GM06990 (cell line): ENCODE measurements at regions not wholly inside any gene's neighbourhood (a gene's known extent, or its start where the extent isn't known, plus 50 kb on each side); places are given as distances from the start of the nearest gene placed in this dataset.

Experiments
- DNase-seq: peaks from one replicate; pipeline ENCODE4 v3.0.0-alpha.2; 2011; ENCODE audit not compliant: insufficient read length; ENCODE audit errors: extremely low read depth
- H3K27me3 ChIP-seq: replicated peaks from 2 replicates; pipeline ENCODE4 v1.6.0; 2011; ENCODE audit warnings: low read length; ENCODE audit not compliant: control insufficient read depth, insufficient read depth
- H3K36me3 ChIP-seq: 2 replicates; pipeline ENCODE4 v1.5.1; 2011; ENCODE audit warnings: low read length; ENCODE audit not compliant: control insufficient read depth, insufficient read depth
- H3K4me3 ChIP-seq: replicated peaks from 2 replicates; pipeline ENCODE4 v1.5.1; 2011; ENCODE audit warnings: low read depth, mild to moderate bottlenecking, control low read depth, low read length
- TF ChIP-seq, protein P1 (sequence below): IDR thresholded peaks from 2 replicates; pipeline ENCODE4 v1.5.1; 2011; ENCODE audit warnings: low read length, control low read depth, mild to moderate bottlenecking, inconsistent platforms; ENCODE audit not compliant: insufficient read depth, poor library complexity, severe bottlenecking

DNA sequence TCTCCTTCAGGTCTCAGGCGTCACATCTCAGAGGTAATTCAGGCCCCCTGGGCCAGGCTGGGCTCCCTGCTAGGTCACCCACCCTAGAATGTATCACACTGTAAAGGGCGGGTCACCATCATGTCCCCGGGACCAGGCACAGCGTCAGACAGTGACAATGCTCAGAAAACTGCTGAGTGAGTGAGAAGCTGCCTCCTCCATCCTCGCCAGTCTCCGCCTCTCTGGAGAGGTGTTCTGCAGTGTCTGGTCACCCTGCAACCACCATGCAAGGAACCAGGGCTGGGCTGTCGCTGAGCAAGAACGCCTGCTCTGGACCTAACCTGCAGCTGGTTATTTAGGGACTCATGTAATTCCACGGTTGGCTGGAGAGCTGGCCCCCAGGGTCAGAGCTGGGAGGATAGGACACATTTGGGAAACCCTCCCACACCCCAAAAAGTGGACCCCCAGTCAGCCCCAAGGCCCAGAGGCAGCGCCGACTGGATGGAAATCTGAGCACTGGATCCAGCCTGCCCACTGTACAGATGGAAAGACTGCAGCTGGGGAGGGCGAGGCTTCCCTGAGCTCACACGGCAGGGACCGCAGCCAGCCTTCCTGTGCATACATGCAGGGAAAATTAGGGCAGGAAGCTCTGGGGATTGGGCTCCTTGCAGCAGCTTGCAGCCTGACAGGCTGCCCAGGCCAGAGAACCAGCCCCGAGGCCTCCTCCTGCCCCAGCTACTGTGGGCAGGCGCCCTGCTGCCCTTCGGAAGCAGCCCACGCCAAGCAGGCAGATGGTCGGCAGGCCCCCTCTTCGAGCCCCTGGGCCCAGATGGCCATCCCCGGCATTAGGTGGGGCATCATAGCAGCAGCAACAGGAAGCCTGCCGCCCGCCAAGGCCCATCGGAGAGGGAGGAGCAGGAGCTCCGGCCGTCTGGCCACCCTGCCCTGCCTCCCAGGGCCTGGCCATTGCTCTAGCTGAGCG, 105.4 kb upstream of the ZMIZ1 start:
- TF ChIP-seq, protein P1, sequence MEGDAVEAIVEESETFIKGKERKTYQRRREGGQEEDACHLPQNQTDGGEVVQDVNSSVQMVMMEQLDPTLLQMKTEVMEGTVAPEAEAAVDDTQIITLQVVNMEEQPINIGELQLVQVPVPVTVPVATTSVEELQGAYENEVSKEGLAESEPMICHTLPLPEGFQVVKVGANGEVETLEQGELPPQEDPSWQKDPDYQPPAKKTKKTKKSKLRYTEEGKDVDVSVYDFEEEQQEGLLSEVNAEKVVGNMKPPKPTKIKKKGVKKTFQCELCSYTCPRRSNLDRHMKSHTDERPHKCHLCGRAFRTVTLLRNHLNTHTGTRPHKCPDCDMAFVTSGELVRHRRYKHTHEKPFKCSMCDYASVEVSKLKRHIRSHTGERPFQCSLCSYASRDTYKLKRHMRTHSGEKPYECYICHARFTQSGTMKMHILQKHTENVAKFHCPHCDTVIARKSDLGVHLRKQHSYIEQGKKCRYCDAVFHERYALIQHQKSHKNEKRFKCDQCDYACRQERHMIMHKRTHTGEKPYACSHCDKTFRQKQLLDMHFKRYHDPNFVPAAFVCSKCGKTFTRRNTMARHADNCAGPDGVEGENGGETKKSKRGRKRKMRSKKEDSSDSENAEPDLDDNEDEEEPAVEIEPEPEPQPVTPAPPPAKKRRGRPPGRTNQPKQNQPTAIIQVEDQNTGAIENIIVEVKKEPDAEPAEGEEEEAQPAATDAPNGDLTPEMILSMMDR: no peak
- no peaks in the 10 kb centered on the region for H3K36me3 ChIP-seq
- no peak for DNase-seq
- H3K27me3 ChIP-seq: no peaks in the 10 kb centered on the region; the same call in none of the 2 replicates
- H3K4me3 ChIP-seq: no peak overlapping the region

DNA sequence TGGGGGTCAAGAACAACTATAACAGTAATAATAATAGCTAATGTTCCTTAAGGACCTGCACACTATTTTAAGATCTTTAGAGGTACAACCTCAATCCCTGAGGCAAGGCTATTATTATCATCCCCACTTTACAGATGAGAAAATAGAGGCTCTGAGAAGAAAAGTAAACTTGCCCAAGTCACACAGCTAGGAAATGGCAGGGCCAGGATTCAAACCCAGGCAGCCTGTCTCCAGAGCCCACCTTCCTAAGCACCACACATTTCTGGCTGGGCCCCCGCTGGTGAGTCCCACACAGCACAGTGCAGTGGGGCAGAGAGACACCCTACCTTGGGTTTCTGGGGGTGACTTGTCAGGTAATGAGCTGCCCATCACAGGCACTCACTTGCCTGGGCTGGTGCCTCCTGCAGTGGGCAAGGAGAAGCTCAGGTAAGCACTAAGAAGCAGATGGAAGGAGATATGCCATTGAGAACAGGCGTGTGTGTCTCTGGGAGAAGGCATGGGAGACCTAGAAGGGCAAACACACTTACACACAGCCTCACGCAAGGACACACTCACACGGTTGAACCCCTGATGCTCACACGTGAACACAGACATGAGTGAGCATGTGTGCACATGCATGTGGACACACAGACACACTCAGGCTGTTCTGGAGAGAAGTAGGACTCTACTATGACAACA, 104.4 kb upstream of the ZMIZ1 start:
- no peak for DNase-seq
- Histone ChIP-seq H3K4me3 (no peak overlapping the region), H3K27me3 (no peaks in the 10 kb centered on the region; the same call in none of the 2 replicates), H3K36me3 (no peaks in the 10 kb centered on the region)
- TF ChIP-seq, protein P1: no peak

DNA sequence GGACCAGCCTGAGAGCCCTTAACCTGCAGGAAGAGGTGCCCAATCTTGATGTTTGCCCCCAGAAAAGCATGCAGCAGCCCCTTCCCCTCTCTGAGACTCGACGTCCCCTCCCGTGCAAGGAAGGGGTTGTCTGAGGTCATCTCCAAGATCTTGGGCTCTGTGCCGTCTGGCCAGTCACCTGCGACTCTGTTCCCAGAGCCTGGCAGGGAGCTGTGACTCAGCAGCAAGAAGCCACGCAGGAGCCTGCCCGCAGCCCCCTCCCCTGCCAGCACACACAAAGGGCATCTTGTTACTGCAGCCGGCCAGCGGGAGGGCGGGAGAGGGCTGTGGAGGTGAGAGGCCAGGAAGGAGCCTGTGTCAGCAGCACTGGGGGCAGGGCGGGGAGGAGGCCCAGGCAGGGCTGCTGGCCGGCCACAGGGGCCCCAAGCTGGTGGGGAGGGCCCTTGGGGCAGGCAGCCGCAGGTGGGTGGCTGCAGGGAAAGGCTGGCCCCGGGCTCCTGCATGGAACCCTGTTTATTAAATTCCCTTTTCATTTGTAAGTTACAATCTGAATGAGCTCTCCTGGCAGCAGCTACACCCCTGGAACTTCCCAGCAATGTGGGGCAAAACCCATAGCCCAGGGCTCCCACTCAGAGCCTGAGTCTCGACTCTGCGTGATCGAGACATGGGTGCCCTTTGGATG, 103.7 kb upstream of the ZMIZ1 start:
- Histone ChIP-seq H3K4me3 (no peak overlapping the region), H3K27me3 (no peaks in the 10 kb centered on the region; the same call in none of the 2 replicates), H3K36me3 (no peaks in the 10 kb centered on the region)
- no peak for DNase-seq
- TF ChIP-seq, protein P1: no peak

DNA sequence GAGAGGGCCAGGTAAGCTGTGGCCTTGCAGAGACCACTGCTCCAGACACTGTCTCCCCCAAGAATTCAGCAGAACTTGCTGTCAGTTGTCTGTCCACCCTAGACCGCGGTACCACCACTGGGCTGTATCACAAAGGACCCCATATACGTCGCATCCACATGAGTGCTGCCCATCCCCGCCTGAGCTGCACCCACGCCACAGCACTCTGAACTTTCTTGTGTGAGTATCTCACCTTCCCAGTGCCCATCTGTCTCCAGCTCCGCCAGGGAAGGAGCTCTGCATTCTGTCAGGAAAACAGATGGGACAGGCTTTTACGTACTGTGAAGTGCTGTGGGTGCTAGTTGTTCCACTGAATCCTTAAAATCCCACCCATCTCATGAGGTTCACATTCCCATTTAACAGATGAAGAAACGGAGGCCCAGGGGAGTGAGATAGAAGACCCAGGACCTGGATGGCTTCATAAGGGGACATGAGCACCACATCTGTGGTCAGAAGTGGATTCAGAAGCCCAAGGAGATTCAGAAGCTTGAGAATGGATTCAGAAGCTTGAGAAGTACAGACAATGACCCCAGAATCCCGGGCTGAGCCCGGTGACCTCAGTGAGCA, 102.5 kb upstream of the ZMIZ1 start:
- no peaks in the 10 kb centered on the region; the same call in none of the 2 replicates for H3K27me3 ChIP-seq
- no peaks in the 10 kb centered on the region for H3K36me3 ChIP-seq
- H3K4me3 ChIP-seq: no peak overlapping the region
- TF ChIP-seq, protein P1: no peak
- no peak for DNase-seq

DNA sequence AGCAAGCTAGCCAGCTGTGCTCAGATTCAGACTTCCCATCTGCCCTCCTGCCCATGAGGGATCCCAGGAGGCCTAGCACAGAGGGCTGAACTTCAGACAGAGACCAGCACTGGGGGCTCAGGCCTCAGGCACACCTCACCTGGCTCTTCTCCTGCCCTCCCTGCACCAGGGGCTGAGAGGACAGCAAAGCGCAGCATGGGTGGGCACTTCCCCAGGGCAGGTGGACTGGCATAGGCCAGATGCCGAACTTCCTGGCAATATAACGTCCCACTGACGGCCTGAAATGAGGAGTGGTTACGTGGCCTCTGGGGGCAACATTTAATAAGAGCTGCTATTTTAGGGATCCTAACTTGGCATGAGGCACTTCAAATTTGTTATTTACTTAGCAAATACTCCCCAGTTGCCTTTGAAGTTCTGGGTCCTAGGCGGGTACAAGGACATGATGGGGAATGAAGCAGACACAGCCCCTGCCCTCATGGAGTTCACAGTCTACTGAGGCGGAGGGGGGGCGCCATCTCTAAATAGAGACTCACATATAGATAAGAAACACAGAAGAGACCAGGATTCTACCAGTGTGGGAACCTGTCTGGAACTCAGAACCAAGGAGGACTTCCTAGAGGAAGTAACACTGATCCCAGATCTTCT, 101.8 kb upstream of the ZMIZ1 start:
- DNase-seq: no peak
- Histone ChIP-seq H3K36me3 (no peaks in the 10 kb centered on the region), H3K4me3 (no peak overlapping the region), H3K27me3 (no peaks in the 10 kb centered on the region; the same call in none of the 2 replicates)
- TF ChIP-seq, protein P1: no peak
